SK-N-SH treated with all-trans-retinoic acid at 6 μM for 48 hours (cell line): ENCODE measurements at regions not wholly inside any gene's neighbourhood (a gene's known extent, or its start where the extent isn't known, plus 50 kb on each side); places are given as distances from the start of the nearest gene placed in this dataset.

Source experiments
- CREB5 ChIP-seq: fragments of 250-450 bp; sonication (Bioruptor Pico); IDR thresholded peaks from 2 replicates; pipeline ENCODE4 v1.5.1; 2020; ENCODE audit warnings: low read depth, mild to moderate bottlenecking, moderate library complexity
- CSRNP3 ChIP-seq: fragments of 250-450 bp; sonication (Bioruptor Pico); IDR thresholded peaks from 2 replicates; pipeline ENCODE4 v1.5.1; 2021; ENCODE audit warnings: mild to moderate bottlenecking, moderate library complexity
- ESRRG ChIP-seq: fragments of 250-450 bp; sonication (Bioruptor Pico); IDR thresholded peaks from 2 replicates; pipeline ENCODE4 v1.6.1; 2021; ENCODE audit warnings: mild to moderate bottlenecking
- GLIS3 ChIP-seq: fragments of 250-450 bp; sonication (Bioruptor Pico); IDR thresholded peaks from 2 replicates; pipeline ENCODE4 v1.5.0; 2020; ENCODE audit warnings: mild to moderate bottlenecking, moderate library complexity
- ISL1 ChIP-seq: fragments of 250-450 bp; sonication (Bioruptor Pico); IDR thresholded peaks from 2 replicates; pipeline ENCODE4 v2.1.2; 2022; ENCODE audit warnings: mild to moderate bottlenecking, moderate library complexity
- OSR1 ChIP-seq: fragments of 250-450 bp; sonication (Bioruptor Pico); IDR thresholded peaks from 2 replicates; pipeline ENCODE4 v1.8.0; 2022; ENCODE audit warnings: moderate library complexity, mild to moderate bottlenecking, inconsistent platforms
- PATZ1 ChIP-seq: fragments of 250-450 bp; sonication (Bioruptor Pico); IDR thresholded peaks from 2 replicates; pipeline ENCODE4 v1.8.0; 2020; ENCODE audit warnings: mild to moderate bottlenecking, moderate library complexity, borderline replicate concordance
- POU6F1 ChIP-seq: fragments of 250-450 bp; sonication (Bioruptor Pico); IDR thresholded peaks from 2 replicates; pipeline ENCODE4 v1.8.0; 2021; ENCODE audit warnings: low read depth, mild to moderate bottlenecking, moderate library complexity, borderline replicate concordance
- RARB ChIP-seq: fragments of 250-450 bp; sonication (Bioruptor Pico); IDR thresholded peaks from 2 replicates; pipeline ENCODE4 v1.8.0; 2021; ENCODE audit warnings: mild to moderate bottlenecking, moderate library complexity
- TCF4 ChIP-seq: fragments of 250-450 bp; sonication (Bioruptor Pico); IDR thresholded peaks from 2 replicates; pipeline ENCODE4 v1.8.0; 2021; ENCODE audit warnings: mild to moderate bottlenecking, moderate library complexity, borderline replicate concordance
- ZFP30 ChIP-seq: fragments of 450-650 bp; formaldehyde crosslinking; IDR thresholded peaks from 2 replicates; pipeline ENCODE4 v1.5.0; 2022; ENCODE audit warnings: mild to moderate bottlenecking, moderate library complexity
- ZNF565 ChIP-seq: fragments of 450-650 bp; formaldehyde crosslinking; conservative IDR thresholded peaks from 2 replicates; pipeline ENCODE4 v1.5.0; 2020; ENCODE audit warnings: low read depth, mild to moderate bottlenecking, moderate library complexity
- ZNF8 ChIP-seq: fragments of 450-650 bp; formaldehyde crosslinking; IDR thresholded peaks from 2 replicates; pipeline ENCODE4 v1.5.0; 2020; ENCODE audit warnings: mild to moderate bottlenecking, moderate library complexity

GRCh38 chr10:131034451-131034850 lies 277.1 kb downstream of the TCERG1L start:
- TF ChIP-seq ZNF8 (CRISPR knock-in tag) (no peak), POU6F1 (CRISPR knock-in tag) (no peak), ZFP30 (CRISPR knock-in tag) (no peak), CREB5 (CRISPR knock-in tag) (no peak), ISL1 (CRISPR knock-in tag) (no peak), TCF4 (no peak), ESRRG (CRISPR knock-in tag) (no peak), CSRNP3 (no peak), OSR1 (no peak), ZNF565 (CRISPR knock-in tag) (no peak), PATZ1 (CRISPR knock-in tag) (no peak), GLIS3 (CRISPR knock-in tag) (no peak), RARB (no peak)
